Smooth muscle cell (in vitro differentiated cells): ENCODE measurements at regions not wholly inside any gene's neighbourhood (a gene's known extent, or its start where the extent isn't known, plus 50 kb on each side); places are given as distances from the start of the nearest gene placed in this dataset.

Experiments
- DNase-seq: peaks from one replicate; lab custom pipeline; 2025; ENCODE audit not compliant: unreplicated experiment; lab: John Stamatoyannopoulos, UW
- H2AFZ ChIP-seq: fragments of 200-600 bp; sonication (generic); 2 replicates; pipeline ENCODE4 v1.6.0; 2016; ENCODE audit warnings: antibody characterized with exemption, low read depth, mild to moderate bottlenecking
- H3F3A ChIP-seq: fragments of 200-600 bp; sonication (generic); 2 replicates; pipeline ENCODE4 v1.6.0; 2017; ENCODE audit warnings: antibody characterized with exemption, low read depth
- H3K27ac ChIP-seq: fragments of 200-600 bp; sonication (generic); 2 replicates; pipeline ENCODE4 v1.5.1; 2016; ENCODE audit warnings: low read depth, mild to moderate bottlenecking
- H3K27me3 ChIP-seq: fragments of 200-600 bp; sonication (generic); 2 replicates; pipeline ENCODE4 v1.6.1; 2016; ENCODE audit warnings: low read depth, mild to moderate bottlenecking
- H3K36me3 ChIP-seq: fragments of 200-600 bp; sonication (generic); 2 replicates; pipeline ENCODE4 v1.5.1; 2016; ENCODE audit warnings: low read depth
- H3K4me1 ChIP-seq: fragments of 200-600 bp; sonication (generic); 2 replicates; pipeline ENCODE4 v1.5.1; 2016; ENCODE audit warnings: low read depth
- H3K4me2 ChIP-seq: fragments of 200-600 bp; sonication (generic); 2 replicates; pipeline ENCODE4 v1.6.0; 2016; ENCODE audit warnings: mild to moderate bottlenecking
- H3K4me3 ChIP-seq: fragments of 200-600 bp; sonication (generic); 2 replicates; pipeline ENCODE4 v1.5.1; 2016; ENCODE audit warnings: mild to moderate bottlenecking
- H3K79me2 ChIP-seq: fragments of 200-600 bp; sonication (generic); 2 replicates; pipeline ENCODE4 v1.6.0; 2016; ENCODE audit warnings: low read depth, mild to moderate bottlenecking
- H3K9ac ChIP-seq: fragments of 200-600 bp; sonication (generic); 2 replicates; pipeline ENCODE4 v1.6.0; 2016; ENCODE audit warnings: low read depth
- H3K9me3 ChIP-seq: fragments of 200-600 bp; sonication (generic); replicated peaks from 2 replicates; pipeline ENCODE4 v1.5.1; 2016; ENCODE audit warnings: low read depth
- H4K20me1 ChIP-seq: fragments of 200-600 bp; sonication (generic); 2 replicates; pipeline ENCODE4 v1.6.0; 2016; ENCODE audit warnings: low read depth
- CTCF ChIP-seq: fragments of 200-600 bp; sonication (generic); IDR thresholded peaks from 2 replicates; pipeline ENCODE4 v1.5.1; 2017; ENCODE audit warnings: borderline replicate concordance, mild to moderate bottlenecking, antibody characterized with exemption; ENCODE audit not compliant: insufficient read depth, poor library complexity, severe bottlenecking
- WGBS: methylation state at CpG from one replicate; pipeline ENCODE4 v1.1.7; 2016; ENCODE audit warnings: low lambda C conversion rate; 5-methylcytosine and 5-hydroxymethylcytosine counted together

GRCh38 chr5:111002036-111002435 lies 69.5 kb upstream of the TSLP start:
- no peaks in the 10 kb centered on the region for H3K27me3 ChIP-seq
- no peaks in the 10 kb centered on the region for H3K79me2 ChIP-seq
- H3K9me3 ChIP-seq, result no peaks in the 10 kb centered on the region
- 94% methylated on average over 3 of the region's 3 CpGs for WGBS
- no peaks in the 10 kb centered on the region for H3F3A ChIP-seq
- H4K20me1 ChIP-seq, result no peaks in the 10 kb centered on the region
- no peak overlapping the region for H3K27ac ChIP-seq
- H2AFZ ChIP-seq, result no peak overlapping the region
- no peak overlapping the region for H3K4me2 ChIP-seq
- no peak overlapping the region for H3K4me3 ChIP-seq
- TF ChIP-seq CTCF, result no peak
- H3K4me1 ChIP-seq, result no peaks in the 10 kb centered on the region
- H3K9ac ChIP-seq, result no peak overlapping the region
- DNase-seq, result no peak
- no peaks in the 10 kb centered on the region for H3K36me3 ChIP-seq

DNA sequence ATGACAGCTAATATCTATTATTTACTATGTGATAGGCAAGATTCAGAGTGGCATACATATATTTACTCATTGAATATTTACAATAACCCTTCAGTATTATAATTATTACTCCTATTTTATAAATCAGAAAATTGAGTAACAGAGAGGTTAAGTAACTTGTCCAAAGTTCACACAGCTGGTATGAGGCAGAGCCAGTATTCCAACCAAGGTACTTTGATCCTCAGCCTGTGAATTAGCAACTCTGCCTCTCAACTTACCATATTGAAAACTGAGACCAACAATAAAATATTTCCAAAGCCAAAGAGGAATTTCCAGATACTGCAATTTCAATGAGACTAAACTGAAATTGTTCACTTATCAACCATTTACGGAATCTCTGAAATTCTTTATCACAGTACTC lies 67.9 kb upstream of the TSLP start:
- Histone ChIP-seq H3F3A (no peaks in the 10 kb centered on the region), H3K4me1 (no peaks in the 10 kb centered on the region), H3K27ac (no peak overlapping the region), H3K9me3 (no peaks in the 10 kb centered on the region), H3K4me2 (no peak overlapping the region), H3K79me2 (no peaks in the 10 kb centered on the region), H3K9ac (no peak overlapping the region), H3K27me3 (no peaks in the 10 kb centered on the region), H2AFZ (no peak overlapping the region), H4K20me1 (no peaks in the 10 kb centered on the region), H3K36me3 (no peaks in the 10 kb centered on the region), H3K4me3 (no peak overlapping the region)
- no peak for TF ChIP-seq CTCF
- DNase-seq, result no peak
- WGBS, result 95% methylated on average over 1 of the region's 1 CpG

DNA sequence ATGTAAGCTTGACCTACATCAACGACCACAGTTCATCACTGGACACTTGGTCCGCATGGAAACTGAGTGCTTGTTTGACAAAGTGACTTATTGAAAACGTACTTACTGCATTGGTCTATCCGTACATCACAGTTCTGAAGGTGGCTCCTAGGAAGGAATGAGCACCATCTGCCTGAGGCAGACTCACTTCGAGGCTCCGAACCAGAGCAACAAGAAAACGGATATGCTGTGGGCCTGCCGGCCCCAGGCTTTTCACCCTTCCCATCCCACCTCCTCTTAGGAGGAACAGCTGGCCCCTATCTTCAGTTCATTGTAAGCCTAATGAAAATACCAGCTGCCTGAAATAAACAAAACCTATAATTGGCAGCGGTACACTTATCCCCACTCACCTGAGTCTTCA lies 67.2 kb upstream of the TSLP start:
- no peak overlapping the region for H2AFZ ChIP-seq
- TF ChIP-seq CTCF, result no peak

GRCh38 chr5:111010783-111011182 lies 60.7 kb upstream of the TSLP start:
- Histone ChIP-seq H3K9ac (no peak overlapping the region), H3K4me3 (no peak overlapping the region), H3K9me3 (no peaks in the 10 kb centered on the region), H2AFZ (no peak overlapping the region), H3K27ac (no peak overlapping the region), H3K4me1 (no peaks in the 10 kb centered on the region), H3K4me2 (no peak overlapping the region), H3F3A (no peaks in the 10 kb centered on the region), H3K79me2 (no peaks in the 10 kb centered on the region), H4K20me1 (no peaks in the 10 kb centered on the region), H3K36me3 (no peaks in the 10 kb centered on the region), H3K27me3 (no peaks in the 10 kb centered on the region)
- TF ChIP-seq CTCF, result no peak
- 84% methylated on average over 2 of the region's 2 CpGs for WGBS
- no peak for DNase-seq

More for the DNA sequence above, 67.2 kb upstream of the TSLP start:
- Histone ChIP-seq H3K27ac (no peak overlapping the region), H3K27me3 (no peaks in the 10 kb centered on the region), H3K9me3 (no peaks in the 10 kb centered on the region), H3K79me2 (no peaks in the 10 kb centered on the region), H3K36me3 (no peaks in the 10 kb centered on the region), H3F3A (no peaks in the 10 kb centered on the region), H3K4me1 (no peaks in the 10 kb centered on the region), H3K4me2 (no peak overlapping the region), H3K9ac (no peak overlapping the region), H3K4me3 (no peak overlapping the region), H4K20me1 (no peaks in the 10 kb centered on the region)
- WGBS, result 87% methylated on average over 9 of the region's 9 CpGs
- no peak for DNase-seq
